ENCODE measurements at regions not wholly inside any gene's neighbourhood (a gene's known extent, or its start where the extent isn't known, plus 50 kb on each side); places are given as distances from the start of the nearest gene placed in this dataset.

DNA sequence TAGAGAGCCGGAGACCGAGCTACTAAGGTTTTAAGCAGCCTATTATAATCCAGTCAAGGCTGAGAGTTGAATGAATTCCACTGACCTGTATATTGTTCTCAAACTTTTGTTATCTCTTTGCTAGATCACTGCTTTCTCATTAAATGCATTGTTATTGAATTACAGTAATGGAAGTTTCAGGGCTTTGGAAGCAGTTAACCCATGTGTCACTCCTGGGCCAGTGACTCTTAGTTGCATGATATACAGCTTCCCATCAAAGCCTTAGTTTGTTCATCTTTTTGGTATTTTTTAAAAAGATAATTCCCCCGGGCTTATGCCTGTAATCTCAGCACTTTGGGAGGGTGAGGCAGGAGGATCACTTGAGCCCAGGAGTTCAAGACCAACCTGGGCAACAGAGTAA, 55.4 kb upstream of the KIAA1217 start:
- TF ChIP-seq, protein P1, sequence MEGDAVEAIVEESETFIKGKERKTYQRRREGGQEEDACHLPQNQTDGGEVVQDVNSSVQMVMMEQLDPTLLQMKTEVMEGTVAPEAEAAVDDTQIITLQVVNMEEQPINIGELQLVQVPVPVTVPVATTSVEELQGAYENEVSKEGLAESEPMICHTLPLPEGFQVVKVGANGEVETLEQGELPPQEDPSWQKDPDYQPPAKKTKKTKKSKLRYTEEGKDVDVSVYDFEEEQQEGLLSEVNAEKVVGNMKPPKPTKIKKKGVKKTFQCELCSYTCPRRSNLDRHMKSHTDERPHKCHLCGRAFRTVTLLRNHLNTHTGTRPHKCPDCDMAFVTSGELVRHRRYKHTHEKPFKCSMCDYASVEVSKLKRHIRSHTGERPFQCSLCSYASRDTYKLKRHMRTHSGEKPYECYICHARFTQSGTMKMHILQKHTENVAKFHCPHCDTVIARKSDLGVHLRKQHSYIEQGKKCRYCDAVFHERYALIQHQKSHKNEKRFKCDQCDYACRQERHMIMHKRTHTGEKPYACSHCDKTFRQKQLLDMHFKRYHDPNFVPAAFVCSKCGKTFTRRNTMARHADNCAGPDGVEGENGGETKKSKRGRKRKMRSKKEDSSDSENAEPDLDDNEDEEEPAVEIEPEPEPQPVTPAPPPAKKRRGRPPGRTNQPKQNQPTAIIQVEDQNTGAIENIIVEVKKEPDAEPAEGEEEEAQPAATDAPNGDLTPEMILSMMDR (conservative IDR thresholded peaks at IDR 0.05; ENCODE audit: low read depth, low read length), result no peak
- no peak for TF ChIP-seq EZH2 (IDR thresholded peaks at IDR 0.05; ENCODE audit: low read length, unreplicated experiment)
- no peak for TF ChIP-seq EZH2phosphoT487 (IDR thresholded peaks at IDR 0.05; ENCODE audit: borderline replicate concordance, low read length)
